ENCODE measurements at regions not wholly inside any gene's neighbourhood (a gene's known extent, or its start where the extent isn't known, plus 50 kb on each side); places are given as distances from the start of the nearest gene placed in this dataset.

- Histone ChIP-seq H3K27me3 (ENCODE audit: insufficient read depth in 3 of 3, low read length in 2 of 3) (no peaks in the 10 kb centered on the region), H3K4me1 (peaks cover 5% of the 10 kb centered on the region), H3K36me3 (ENCODE audit: insufficient read depth in 1 of 2, low read depth in 1 of 2) (no peaks in the 10 kb centered on the region), H3K9me3 (no peaks in the 10 kb centered on the region), H3K4me3 (no peak overlapping the region), H3K27ac (no peak overlapping the region)
- DNase-seq (no peak), ATAC-seq (no peak)
- TF ChIP-seq, protein P1, sequence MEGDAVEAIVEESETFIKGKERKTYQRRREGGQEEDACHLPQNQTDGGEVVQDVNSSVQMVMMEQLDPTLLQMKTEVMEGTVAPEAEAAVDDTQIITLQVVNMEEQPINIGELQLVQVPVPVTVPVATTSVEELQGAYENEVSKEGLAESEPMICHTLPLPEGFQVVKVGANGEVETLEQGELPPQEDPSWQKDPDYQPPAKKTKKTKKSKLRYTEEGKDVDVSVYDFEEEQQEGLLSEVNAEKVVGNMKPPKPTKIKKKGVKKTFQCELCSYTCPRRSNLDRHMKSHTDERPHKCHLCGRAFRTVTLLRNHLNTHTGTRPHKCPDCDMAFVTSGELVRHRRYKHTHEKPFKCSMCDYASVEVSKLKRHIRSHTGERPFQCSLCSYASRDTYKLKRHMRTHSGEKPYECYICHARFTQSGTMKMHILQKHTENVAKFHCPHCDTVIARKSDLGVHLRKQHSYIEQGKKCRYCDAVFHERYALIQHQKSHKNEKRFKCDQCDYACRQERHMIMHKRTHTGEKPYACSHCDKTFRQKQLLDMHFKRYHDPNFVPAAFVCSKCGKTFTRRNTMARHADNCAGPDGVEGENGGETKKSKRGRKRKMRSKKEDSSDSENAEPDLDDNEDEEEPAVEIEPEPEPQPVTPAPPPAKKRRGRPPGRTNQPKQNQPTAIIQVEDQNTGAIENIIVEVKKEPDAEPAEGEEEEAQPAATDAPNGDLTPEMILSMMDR (IDR thresholded peaks at IDR 0.05), result no peak
- intact Hi-C loops (cut with DNase I), result no loop called here
- 43 to 64% (median 43%) methylated on average over 10 of the region's 10 CpGs for WGBS, 3 donors
Measured at GRCh38 chr2:120785228-120785966, 49.7 kb downstream of the GLI2 start.

GRCh38 chr2:120786038-120786960 lies 50.6 kb downstream of the GLI2 start:
- ATAC-seq, result no peak
- Histone ChIP-seq H3K27ac (no peak overlapping the region), H3K9me3 (no peaks in the 10 kb centered on the region), H3K4me3 (no peak overlapping the region), H3K36me3 (ENCODE audit: insufficient read depth in 1 of 2, low read depth in 1 of 2) (no peaks in the 10 kb centered on the region), H3K4me1 (peaks cover 5% of the 10 kb centered on the region), H3K27me3 (ENCODE audit: insufficient read depth in 3 of 3, low read length in 2 of 3) (no peaks in the 10 kb centered on the region)
- intact Hi-C loops (cut with DNase I), result no loop called here
- TF ChIP-seq, protein P1 (IDR thresholded peaks at IDR 0.05), result no peak
- DNase-seq, result no peak
- WGBS, 3 donors, result 84 to 92% (median 88%) methylated on average over 13 of the region's 13 CpGs

DNA sequence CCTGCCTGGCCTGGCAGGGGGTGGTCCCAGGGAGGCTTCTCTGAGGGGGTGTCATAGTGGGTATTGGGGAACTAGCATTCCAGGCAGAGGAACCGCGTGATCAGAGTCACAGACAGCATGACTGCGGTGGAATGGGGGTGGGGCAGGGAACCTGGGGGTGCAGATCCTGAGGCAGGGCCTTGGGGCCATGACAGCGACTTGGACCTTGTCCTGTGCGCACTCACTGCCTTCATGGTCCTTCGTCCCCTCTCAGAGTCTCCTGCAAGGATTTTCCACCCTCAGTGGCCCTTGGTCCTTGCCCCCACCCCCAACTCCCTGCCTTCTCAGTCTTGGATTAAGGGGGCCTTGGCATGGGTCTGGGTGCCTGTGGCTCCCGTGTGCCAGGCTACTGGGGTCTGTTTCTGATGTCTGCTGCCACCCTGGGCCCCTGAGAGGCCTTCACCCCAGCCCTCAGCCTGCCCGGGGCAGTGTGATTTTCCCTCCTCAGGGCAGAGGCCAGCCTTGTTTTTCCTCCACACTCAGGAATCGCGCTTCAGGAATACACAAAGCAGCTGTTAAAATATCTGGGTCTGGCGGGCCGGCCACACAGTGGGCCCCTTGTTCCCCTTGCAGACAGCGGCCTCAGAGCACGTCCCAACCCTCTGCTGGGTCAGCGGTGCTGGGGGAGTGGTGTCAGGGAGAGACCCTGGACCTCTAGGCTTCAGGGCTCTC lies 51.6 kb downstream of the GLI2 start:
- intact Hi-C loops (cut with DNase I), result no loop called here
- ATAC-seq (no peak), DNase-seq (no peak)
- WGBS, 3 donors, result 67 to 77% (median 71%) methylated on average over 12 to 15 of the region's 15 CpGs
- Histone ChIP-seq H3K27ac (no peak overlapping the region), H3K9me3 (no peaks in the 10 kb centered on the region), H3K27me3 (ENCODE audit: insufficient read depth in 3 of 3, low read length in 2 of 3) (no peaks in the 10 kb centered on the region), H3K4me1 (peaks cover 5% of the 10 kb centered on the region), H3K4me3 (no peak overlapping the region), H3K36me3 (ENCODE audit: insufficient read depth in 1 of 2, low read depth in 1 of 2) (no peaks in the 10 kb centered on the region)
- TF ChIP-seq, protein P1 (IDR thresholded peaks at IDR 0.05), result no peak

DNA sequence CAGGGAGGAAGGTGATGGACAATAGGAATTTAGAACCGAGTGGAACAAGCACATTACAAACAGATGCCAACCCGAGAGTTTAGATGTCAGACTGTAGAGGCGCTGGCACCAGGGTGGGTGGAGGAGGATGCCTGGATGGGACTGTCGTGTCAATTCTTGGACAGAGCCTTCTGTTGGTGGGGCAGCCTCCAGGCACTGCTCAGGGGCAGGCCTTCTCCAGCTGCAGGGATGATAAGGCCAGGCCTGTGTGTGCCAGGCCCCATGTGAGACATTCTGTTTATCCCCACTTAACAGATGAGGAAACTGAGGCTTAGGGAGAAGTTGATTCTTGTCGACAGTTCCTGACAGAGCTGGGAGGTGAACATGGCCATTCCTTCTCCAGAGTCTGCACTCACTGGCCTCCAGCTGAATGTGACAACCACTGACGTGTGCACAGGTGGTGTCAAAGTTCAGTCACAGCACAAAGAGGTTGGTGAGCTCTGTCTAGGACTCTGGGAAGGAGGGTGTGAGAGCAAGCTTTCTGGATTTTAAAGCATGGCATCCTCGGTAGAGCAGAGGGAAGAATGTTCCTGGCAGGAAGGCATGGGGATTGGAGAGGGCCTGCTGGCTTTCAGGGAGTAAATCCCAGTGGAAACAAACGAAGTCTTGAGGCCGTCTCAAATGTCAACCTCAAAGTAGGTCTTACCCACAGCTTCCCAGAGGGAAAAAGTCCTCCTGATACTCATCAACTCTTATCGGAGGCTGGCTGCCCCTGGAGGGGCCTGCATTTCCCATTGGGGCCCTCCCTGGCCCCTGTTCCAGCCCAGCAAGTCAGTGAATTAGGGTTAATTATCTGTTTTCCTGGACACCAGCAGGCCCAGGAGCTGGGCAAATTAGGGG lies 52.4 kb downstream of the GLI2 start:
- no peaks in the 10 kb centered on the region for H3K9me3 ChIP-seq
- no peak overlapping the region for H3K27ac ChIP-seq
- no peaks in the 10 kb centered on the region for H3K27me3 ChIP-seq (ENCODE audit: insufficient read depth in 3 of 3, low read length in 2 of 3)
- no peaks in the 10 kb centered on the region for H3K36me3 ChIP-seq (ENCODE audit: insufficient read depth in 1 of 2, low read depth in 1 of 2)
- 45 to 59% (median 46%) methylated on average over 10 of the region's 10 CpGs for WGBS, 3 donors
- TF ChIP-seq, protein P1 (IDR thresholded peaks at IDR 0.05), result no peak
- no peak for ATAC-seq
- intact Hi-C loops (cut with DNase I), result no loop called here
- no peak overlapping the region for H3K4me3 ChIP-seq
- peaks cover 5% of the 10 kb centered on the region for H3K4me1 ChIP-seq
- DNase-seq, result no peak

Data from psoas muscle (tissue), 7 donors.